ENCODE measurements at regions not wholly inside any gene's neighbourhood (a gene's known extent, or its start where the extent isn't known, plus 50 kb on each side); places are given as distances from the start of the nearest gene placed in this dataset.

- TF ChIP-seq, protein P1, sequence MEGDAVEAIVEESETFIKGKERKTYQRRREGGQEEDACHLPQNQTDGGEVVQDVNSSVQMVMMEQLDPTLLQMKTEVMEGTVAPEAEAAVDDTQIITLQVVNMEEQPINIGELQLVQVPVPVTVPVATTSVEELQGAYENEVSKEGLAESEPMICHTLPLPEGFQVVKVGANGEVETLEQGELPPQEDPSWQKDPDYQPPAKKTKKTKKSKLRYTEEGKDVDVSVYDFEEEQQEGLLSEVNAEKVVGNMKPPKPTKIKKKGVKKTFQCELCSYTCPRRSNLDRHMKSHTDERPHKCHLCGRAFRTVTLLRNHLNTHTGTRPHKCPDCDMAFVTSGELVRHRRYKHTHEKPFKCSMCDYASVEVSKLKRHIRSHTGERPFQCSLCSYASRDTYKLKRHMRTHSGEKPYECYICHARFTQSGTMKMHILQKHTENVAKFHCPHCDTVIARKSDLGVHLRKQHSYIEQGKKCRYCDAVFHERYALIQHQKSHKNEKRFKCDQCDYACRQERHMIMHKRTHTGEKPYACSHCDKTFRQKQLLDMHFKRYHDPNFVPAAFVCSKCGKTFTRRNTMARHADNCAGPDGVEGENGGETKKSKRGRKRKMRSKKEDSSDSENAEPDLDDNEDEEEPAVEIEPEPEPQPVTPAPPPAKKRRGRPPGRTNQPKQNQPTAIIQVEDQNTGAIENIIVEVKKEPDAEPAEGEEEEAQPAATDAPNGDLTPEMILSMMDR (optimal IDR thresholded peaks at IDR 0.05 in 1 of 3, IDR thresholded peaks at IDR 0.05 in 1 of 3, conservative IDR thresholded peaks at IDR 0.05 in 1 of 3; ENCODE audit: extremely low read depth in 1 of 3, insufficient read depth in 2 of 3, low read length in 3 of 3) = no peak
- no peak for TF ChIP-seq EZH2 (IDR thresholded peaks at IDR 0.05; ENCODE audit: low read length)
Observed at GRCh38 chr5:157983906-157984551, 125.1 kb upstream of the CLINT1 start.

Measured in keratinocyte (primary cell).